ENCODE measurements at regions not wholly inside any gene's neighbourhood (a gene's known extent, or its start where the extent isn't known, plus 50 kb on each side); places are given as distances from the start of the nearest gene placed in this dataset.

DNA sequence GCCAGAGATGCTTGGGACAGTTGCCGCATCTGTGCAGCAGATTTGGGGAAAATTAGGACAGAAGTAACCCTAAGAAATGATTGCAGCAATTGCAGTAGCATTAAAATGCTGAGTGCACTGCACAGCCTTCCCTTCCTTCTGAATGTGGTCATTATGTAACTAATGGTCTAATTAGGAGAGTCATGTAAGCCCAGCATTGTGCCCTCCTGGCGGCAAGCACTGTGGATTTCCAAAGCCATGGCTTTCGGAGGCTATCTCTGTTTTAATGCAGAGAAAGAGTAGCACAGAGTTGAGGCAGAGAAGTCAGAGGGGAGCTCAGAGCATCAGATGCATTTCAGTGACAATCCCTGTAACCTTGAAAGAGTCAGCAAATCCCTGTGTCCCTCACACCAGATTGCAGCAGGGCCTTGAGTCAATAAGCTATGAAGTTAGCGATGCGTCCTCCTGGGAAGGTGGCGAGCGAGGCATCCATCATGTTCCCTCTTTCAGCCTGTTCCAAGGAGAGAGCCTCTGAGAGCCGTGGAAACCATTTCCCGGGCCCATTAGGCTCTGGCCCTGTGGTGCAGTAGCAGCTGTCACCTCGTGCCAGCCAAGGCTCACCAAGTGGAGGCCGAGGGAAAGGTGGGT lies 307.2 kb downstream of the FBXO15 start:
- TF ChIP-seq JUND (IDR thresholded peaks at IDR 0.05; ENCODE audit: low read depth, low read length), result no peak
- TF ChIP-seq CEBPB (IDR thresholded peaks at IDR 0.05; ENCODE audit: borderline replicate concordance in 1 of 2, low read depth in 2 of 2, low read length in 2 of 2), result no peak
- TF ChIP-seq, protein P1, sequence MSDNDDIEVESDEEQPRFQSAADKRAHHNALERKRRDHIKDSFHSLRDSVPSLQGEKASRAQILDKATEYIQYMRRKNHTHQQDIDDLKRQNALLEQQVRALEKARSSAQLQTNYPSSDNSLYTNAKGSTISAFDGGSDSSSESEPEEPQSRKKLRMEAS (IDR thresholded peaks at IDR 0.05; ENCODE audit: low read depth, low read length), result no peak
- TF ChIP-seq SMC3 (IDR thresholded peaks at IDR 0.05; ENCODE audit: borderline replicate concordance, low read length), result no peak
- no peak for TF ChIP-seq MEF2A (IDR thresholded peaks at IDR 0.05; ENCODE audit: insufficient read depth, low read depth, low read length)
